KBM-7 (cell line): ENCODE measurements at regions not wholly inside any gene's neighbourhood (a gene's known extent, or its start where the extent isn't known, plus 50 kb on each side); places are given as distances from the start of the nearest gene placed in this dataset.
"Not testable (repeated sequence)": the region's sequence is repeated elsewhere in the genome, so short reads cannot be mapped to it uniquely, and the experiment has no call there.

Source experiments
- DNase-seq: peaks from one replicate; pipeline ENCODE4 v3.0.0-alpha.2; 2015
- in situ Hi-C: fragments of 300-500 bp; cut with MboI; formaldehyde crosslinking; loops from 2 replicates; pipeline ENCODE4 v1.14.3; 2020; ENCODE audit warnings: low sequenced_read_pairs, low pct_unique_long_range_greater_than_20kb, mixed read lengths

- in situ Hi-C loops, DNase-seq: not testable (repeated sequence)
These were observed 435.2 kb downstream of the ZNF479 start for GRCh38 chr7:56697058-56697457.

GRCh38 chr7:56686276-56686859, 445.9 kb downstream of the ZNF479 start:
- DNase-seq = no peak
- in situ Hi-C loops = no loop called here

- no peak for DNase-seq
- in situ Hi-C loops = no loop called here
These were observed 493.0 kb downstream of the ZNF479 start for GRCh38 chr7:56639173-56639746.

GRCh38 chr7:56609852-56610355, 493.7 kb upstream of the NUPR2 start:
- in situ Hi-C loops = no loop called here
- DNase-seq = no peak

- DNase-seq = no peak
- in situ Hi-C loops = no loop called here
These were observed 488.9 kb upstream of the NUPR2 start for GRCh38 chr7:56605146-56605545.

- no peak for DNase-seq
- in situ Hi-C loops = no loop called here
These were observed 462.4 kb upstream of the NUPR2 start for GRCh38 chr7:56578612-56579011.

GRCh38 chr7:56570968-56571367, 454.8 kb upstream of the NUPR2 start:
- no peak for DNase-seq
- in situ Hi-C loops = no loop called here

- in situ Hi-C loops = no loop called here
These were observed 422.6 kb upstream of the NUPR2 start for GRCh38 chr7:56538541-56539429.

GRCh38 chr7:56537952-56538351, 421.7 kb upstream of the NUPR2 start:
- DNase-seq = no peak
- in situ Hi-C loops = no loop called here

More at GRCh38 chr7:56538541-56539429, 422.6 kb upstream of the NUPR2 start:
- no peak for DNase-seq

- in situ Hi-C loops = no loop called here
- DNase-seq = no peak
These were observed 421.3 kb upstream of the NUPR2 start for GRCh38 chr7:56537477-56537876.

- no peak for DNase-seq
- in situ Hi-C loops = no loop called here
These were observed 378.9 kb upstream of the NUPR2 start for GRCh38 chr7:56495165-56495564.

- in situ Hi-C loops = no loop called here
- no peak for DNase-seq
These were observed 377.7 kb upstream of the NUPR2 start for GRCh38 chr7:56493704-56494450.

- in situ Hi-C loops = no loop called here
- no peak for DNase-seq
These were observed 377.0 kb upstream of the NUPR2 start for GRCh38 chr7:56493196-56493595.

- in situ Hi-C loops = no loop called here
- DNase-seq = no peak
These were observed 375.6 kb upstream of the NUPR2 start for GRCh38 chr7:56491636-56492425.

GRCh38 chr7:56483861-56484550, 367.8 kb upstream of the NUPR2 start:
- in situ Hi-C loops = no loop called here
- DNase-seq = no peak

- in situ Hi-C loops = no loop called here
- no peak for DNase-seq
These were observed 366.9 kb upstream of the NUPR2 start for GRCh38 chr7:56483153-56483552.

GRCh38 chr7:56479748-56480147, 363.5 kb upstream of the NUPR2 start:
- in situ Hi-C loops = no loop called here

GRCh38 chr7:56479136-56479535, 362.9 kb upstream of the NUPR2 start:
- in situ Hi-C loops = no loop called here

More at GRCh38 chr7:56479748-56480147, 363.5 kb upstream of the NUPR2 start:
- no peak for DNase-seq

More at GRCh38 chr7:56479136-56479535, 362.9 kb upstream of the NUPR2 start:
- no peak for DNase-seq
